ENCODE measurements at regions not wholly inside any gene's neighbourhood (a gene's known extent, or its start where the extent isn't known, plus 50 kb on each side); places are given as distances from the start of the nearest gene placed in this dataset.

DNA sequence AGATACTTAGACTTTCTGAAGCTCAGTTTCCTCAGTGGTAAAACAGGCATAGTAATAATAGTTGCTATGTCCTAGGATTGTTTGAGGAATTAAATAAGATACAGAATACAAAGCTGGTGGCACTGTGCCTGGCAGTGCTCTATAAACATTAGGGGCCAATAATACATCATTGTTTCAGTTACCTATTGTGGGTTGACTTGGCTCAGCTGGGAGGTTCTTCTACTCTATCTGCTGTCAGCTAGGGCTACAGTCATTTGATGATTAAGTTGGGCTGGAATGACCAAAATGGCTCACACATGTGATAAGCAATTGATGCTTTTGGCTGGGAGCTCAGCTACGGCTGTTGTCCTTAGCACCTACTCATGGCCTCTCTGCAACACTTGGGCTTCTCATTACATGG is 121.2 kb upstream of the USP9X start:
- TF ChIP-seq, protein P1, sequence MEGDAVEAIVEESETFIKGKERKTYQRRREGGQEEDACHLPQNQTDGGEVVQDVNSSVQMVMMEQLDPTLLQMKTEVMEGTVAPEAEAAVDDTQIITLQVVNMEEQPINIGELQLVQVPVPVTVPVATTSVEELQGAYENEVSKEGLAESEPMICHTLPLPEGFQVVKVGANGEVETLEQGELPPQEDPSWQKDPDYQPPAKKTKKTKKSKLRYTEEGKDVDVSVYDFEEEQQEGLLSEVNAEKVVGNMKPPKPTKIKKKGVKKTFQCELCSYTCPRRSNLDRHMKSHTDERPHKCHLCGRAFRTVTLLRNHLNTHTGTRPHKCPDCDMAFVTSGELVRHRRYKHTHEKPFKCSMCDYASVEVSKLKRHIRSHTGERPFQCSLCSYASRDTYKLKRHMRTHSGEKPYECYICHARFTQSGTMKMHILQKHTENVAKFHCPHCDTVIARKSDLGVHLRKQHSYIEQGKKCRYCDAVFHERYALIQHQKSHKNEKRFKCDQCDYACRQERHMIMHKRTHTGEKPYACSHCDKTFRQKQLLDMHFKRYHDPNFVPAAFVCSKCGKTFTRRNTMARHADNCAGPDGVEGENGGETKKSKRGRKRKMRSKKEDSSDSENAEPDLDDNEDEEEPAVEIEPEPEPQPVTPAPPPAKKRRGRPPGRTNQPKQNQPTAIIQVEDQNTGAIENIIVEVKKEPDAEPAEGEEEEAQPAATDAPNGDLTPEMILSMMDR (IDR thresholded peaks at IDR 0.05; ENCODE audit: borderline replicate concordance, extremely low read depth, low read length, poor library complexity, severe bottlenecking), result no peak
- TF ChIP-seq EZH2 (IDR thresholded peaks at IDR 0.05; ENCODE audit: borderline replicate concordance, low read depth, low read length, severe bottlenecking), result no peak
